Esophagus squamous epithelium (tissue), 4 donors: ENCODE measurements at regions not wholly inside any gene's neighbourhood (a gene's known extent, or its start where the extent isn't known, plus 50 kb on each side); places are given as distances from the start of the nearest gene placed in this dataset.

Experiments used
- POLR2A ChIP-seq, 4 donors: fragments of 450-650 bp; IDR thresholded peaks; one replicate each; pipeline ENCODE4 v1.6.1; 2017; ENCODE audit warnings: antibody characterized with exemption in 4 of 4, mild to moderate bottlenecking in 4 of 4, moderate library complexity in 3 of 4
- TF ChIP-seq, protein P1 (sequence below), 6 experiments: fragments of 450-650 bp in 4 of 6; fragments of 200-600 bp in 2 of 6; sonication (generic) in 2 of 6; IDR thresholded peaks; one replicate each; pipeline ENCODE4 v1.5.1; 2016 to 2019; ENCODE audit warnings: antibody characterized with exemption in 6 of 6, mild to moderate bottlenecking in 4 of 6, moderate library complexity in 4 of 6

DNA sequence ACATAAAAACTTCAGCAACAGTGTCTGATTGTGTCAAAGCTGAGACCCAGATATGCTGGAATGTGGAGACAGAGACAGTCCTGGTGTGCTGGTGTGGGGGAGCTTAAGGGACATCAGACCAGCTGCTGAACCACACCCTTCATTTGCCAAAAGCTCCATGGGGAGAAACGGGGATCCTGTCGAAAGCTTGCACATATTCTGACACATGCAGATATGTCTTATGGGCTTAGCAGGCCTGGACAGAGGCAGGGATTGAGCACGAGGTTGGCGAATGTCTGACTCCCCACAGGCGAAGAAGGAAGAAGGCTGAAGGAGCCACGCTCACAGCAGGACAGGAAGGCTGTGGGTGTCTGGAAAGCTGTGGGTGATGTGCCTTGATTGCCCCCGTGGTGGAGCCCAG is 72.1 kb upstream of the ACSL1 start:
- TF ChIP-seq, protein P1, sequence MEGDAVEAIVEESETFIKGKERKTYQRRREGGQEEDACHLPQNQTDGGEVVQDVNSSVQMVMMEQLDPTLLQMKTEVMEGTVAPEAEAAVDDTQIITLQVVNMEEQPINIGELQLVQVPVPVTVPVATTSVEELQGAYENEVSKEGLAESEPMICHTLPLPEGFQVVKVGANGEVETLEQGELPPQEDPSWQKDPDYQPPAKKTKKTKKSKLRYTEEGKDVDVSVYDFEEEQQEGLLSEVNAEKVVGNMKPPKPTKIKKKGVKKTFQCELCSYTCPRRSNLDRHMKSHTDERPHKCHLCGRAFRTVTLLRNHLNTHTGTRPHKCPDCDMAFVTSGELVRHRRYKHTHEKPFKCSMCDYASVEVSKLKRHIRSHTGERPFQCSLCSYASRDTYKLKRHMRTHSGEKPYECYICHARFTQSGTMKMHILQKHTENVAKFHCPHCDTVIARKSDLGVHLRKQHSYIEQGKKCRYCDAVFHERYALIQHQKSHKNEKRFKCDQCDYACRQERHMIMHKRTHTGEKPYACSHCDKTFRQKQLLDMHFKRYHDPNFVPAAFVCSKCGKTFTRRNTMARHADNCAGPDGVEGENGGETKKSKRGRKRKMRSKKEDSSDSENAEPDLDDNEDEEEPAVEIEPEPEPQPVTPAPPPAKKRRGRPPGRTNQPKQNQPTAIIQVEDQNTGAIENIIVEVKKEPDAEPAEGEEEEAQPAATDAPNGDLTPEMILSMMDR (IDR thresholded peaks at IDR 0.05): no peak
- no peak for TF ChIP-seq POLR2A (IDR thresholded peaks at IDR 0.05)
